ENCODE measurements at regions not wholly inside any gene's neighbourhood (a gene's known extent, or its start where the extent isn't known, plus 50 kb on each side); places are given as distances from the start of the nearest gene placed in this dataset.

- Histone ChIP-seq H3K4me3 (no peak overlapping the region), H3K36me3 (no peaks in the 10 kb centered on the region), H3K27ac (no peak overlapping the region), H3K4me1 (no peaks in the 10 kb centered on the region), H3K9me3 (peaks cover 0 to 20% (median 0%) of the 10 kb centered on the region in 3 donors), H3K27me3 (no peaks in the 10 kb centered on the region)
- TF ChIP-seq CTCF (IDR thresholded peaks at IDR 0.05): no peak
- no peak for TF ChIP-seq EP300 (IDR thresholded peaks at IDR 0.05)
- TF ChIP-seq POLR2AphosphoS5 (IDR thresholded peaks at IDR 0.05): no peak
- TF ChIP-seq POLR2A (IDR thresholded peaks at IDR 0.05): no peak
- peak; percentile 65 for ATAC-seq
- 27 to 67% methylated on average over 1 to 2 of the region's 2 CpGs for WGBS, 2 donors (ENCODE audit: low coverage in 1 of 2)
These were observed 69.4 kb upstream of the BACE2 start for GRCh38 chr21:41098481-41099042.

- no peak overlapping the region for H3K27ac ChIP-seq
- H3K27me3 ChIP-seq: peaks cover 15% of the 10 kb centered on the region
- peaks cover 0 to 20% (median 0%) of the 10 kb centered on the region in 3 donors for H3K9me3 ChIP-seq
- TF ChIP-seq CTCF (IDR thresholded peaks at IDR 0.05): no peak
- TF ChIP-seq POLR2A (IDR thresholded peaks at IDR 0.05): no peak
- TF ChIP-seq POLR2AphosphoS5 (IDR thresholded peaks at IDR 0.05): no peak
- TF ChIP-seq EP300 (IDR thresholded peaks at IDR 0.05): no peak
- no peak for ATAC-seq
- H3K4me3 ChIP-seq: no peak overlapping the region
- H3K4me1 ChIP-seq: no peaks in the 10 kb centered on the region
- no peaks in the 10 kb centered on the region for H3K36me3 ChIP-seq
- 72 to 77% methylated on average over 2 to 4 of the region's 4 CpGs for WGBS, 2 donors (ENCODE audit: low coverage in 1 of 2)
These were observed 67.0 kb upstream of the BACE2 start for GRCh38 chr21:41100826-41101550.

GRCh38 chr21:41102281-41102680 lies 65.7 kb upstream of the BACE2 start:
- no peak for TF ChIP-seq POLR2AphosphoS5 (IDR thresholded peaks at IDR 0.05)
- TF ChIP-seq CTCF (IDR thresholded peaks at IDR 0.05): no peak
- TF ChIP-seq POLR2A (IDR thresholded peaks at IDR 0.05): no peak
- no peak for ATAC-seq
- 22 to 35% methylated on average over 3 to 6 of the region's 6 CpGs for WGBS, 2 donors (ENCODE audit: low coverage in 1 of 2)

GRCh38 chr21:41107602-41108001 lies 60.4 kb upstream of the BACE2 start:
- Histone ChIP-seq H3K4me1 (no peaks in the 10 kb centered on the region), H3K9me3 (no peaks in the 10 kb centered on the region), H3K4me3 (no peak overlapping the region), H3K27me3 (peaks cover 62% of the 10 kb centered on the region), H3K27ac (no peak overlapping the region), H3K36me3 (no peaks in the 10 kb centered on the region)
- ATAC-seq: no peak
- no peak for TF ChIP-seq POLR2AphosphoS5 (IDR thresholded peaks at IDR 0.05)
- TF ChIP-seq POLR2A (IDR thresholded peaks at IDR 0.05): no peak
- TF ChIP-seq CTCF (IDR thresholded peaks at IDR 0.05): no peak
- TF ChIP-seq EP300 (IDR thresholded peaks at IDR 0.05): no peak
- 60 to 100% methylated on average over 1 to 3 of the region's 11 CpGs for WGBS, 2 donors (ENCODE audit: low coverage in 1 of 2)

More at GRCh38 chr21:41102281-41102680, 65.7 kb upstream of the BACE2 start:
- peaks cover 26% of the 10 kb centered on the region for H3K27me3 ChIP-seq
- no peak overlapping the region for H3K4me3 ChIP-seq
- H3K27ac ChIP-seq: no peak overlapping the region
- no peaks in the 10 kb centered on the region for H3K4me1 ChIP-seq
- H3K9me3 ChIP-seq: peaks cover 0 to 20% (median 0%) of the 10 kb centered on the region in 3 donors
- no peaks in the 10 kb centered on the region for H3K36me3 ChIP-seq

Data from gastroesophageal sphincter (tissue), 4 donors.